HUES64 (cell line): ENCODE measurements at regions not wholly inside any gene's neighbourhood (a gene's known extent, or its start where the extent isn't known, plus 50 kb on each side); places are given as distances from the start of the nearest gene placed in this dataset.

Experiments
- H3K27ac ChIP-seq: 2 replicates; pipeline ENCODE4 v1.7.0; 2013; ENCODE audit warnings: low read depth, low read length, inconsistent platforms
- H3K27me3 ChIP-seq: 2 replicates; pipeline ENCODE4 v1.6.1; 2013; ENCODE audit warnings: mild to moderate bottlenecking, low read length; ENCODE audit not compliant: insufficient read depth
- H3K36me3 ChIP-seq: 2 replicates; pipeline ENCODE4 v1.6.1; 2013; ENCODE audit warnings: mild to moderate bottlenecking, low read length; ENCODE audit not compliant: insufficient read depth
- H3K4me1 ChIP-seq: 2 replicates; pipeline ENCODE4 v1.6.1; 2013; ENCODE audit warnings: mild to moderate bottlenecking, low read length, moderate library complexity; ENCODE audit not compliant: insufficient read depth
- H3K4me3 ChIP-seq: 2 replicates; pipeline ENCODE4 v1.5.1; 2013; ENCODE audit warnings: mild to moderate bottlenecking, low read length, moderate library complexity
- H3K9ac ChIP-seq: 2 replicates; pipeline ENCODE4 v1.6.1; 2013; ENCODE audit warnings: mild to moderate bottlenecking, low read depth, low read length
- H3K9me3 ChIP-seq: 2 replicates; pipeline ENCODE4 v1.6.1; 2013; ENCODE audit warnings: low read depth, low read length; ENCODE audit not compliant: insufficient read depth
- WGBS: fragments of 150-250, 120-280 bp; methylation state at CpG from one replicate; pipeline ENCODE4 v1.1.7; 2013; ENCODE audit warnings: missing lambda C conversion rate; 5-methylcytosine and 5-hydroxymethylcytosine counted together

DNA sequence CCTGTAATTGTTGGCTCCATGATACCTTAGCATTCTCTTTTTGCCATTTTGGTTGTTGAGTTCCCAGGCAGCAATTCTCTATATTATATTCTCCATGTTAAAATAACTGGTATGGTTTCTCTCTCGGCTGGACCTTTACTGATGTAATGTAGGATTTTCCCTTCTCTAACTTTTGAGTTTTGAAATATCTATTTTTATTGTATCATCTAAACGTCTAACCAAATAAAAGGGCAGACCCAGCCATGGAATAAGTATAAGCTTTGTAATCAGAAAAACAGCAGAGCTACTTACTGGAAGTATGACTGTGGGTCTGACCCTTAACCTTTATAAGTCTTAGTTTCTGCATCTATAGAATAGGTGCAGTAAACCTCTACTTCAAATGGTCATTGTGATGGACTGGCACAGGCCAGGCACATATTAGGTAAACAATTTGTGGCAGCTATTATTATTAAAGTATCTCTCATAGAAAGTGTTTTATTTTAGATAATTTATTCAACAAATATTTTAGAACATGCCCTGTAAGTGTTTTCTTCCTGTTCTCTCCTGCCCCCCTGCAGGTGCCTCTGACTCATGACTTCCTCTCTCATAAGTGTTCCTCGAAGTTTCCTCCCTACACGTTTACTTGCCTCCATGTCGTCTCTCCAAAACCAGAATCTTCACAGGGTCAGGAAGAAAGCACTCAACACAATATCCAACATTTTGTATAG, 224.9 kb upstream of the FGGY start:
- H3K4me3 ChIP-seq: peak overlapping the region; percentile 7; the same call in 1 of the 2 replicates
- no peaks in the 10 kb centered on the region for H3K36me3 ChIP-seq
- no peaks in the 10 kb centered on the region for H3K9me3 ChIP-seq
- no peaks in the 10 kb centered on the region for H3K27me3 ChIP-seq
- H3K4me1 ChIP-seq: peaks cover 51% of the 10 kb centered on the region
- WGBS: 37% methylated on average over 4 of the region's 5 CpGs
- peak overlapping the region; percentile 61 for H3K27ac ChIP-seq
- peak overlapping the region; percentile 44 for H3K9ac ChIP-seq

DNA sequence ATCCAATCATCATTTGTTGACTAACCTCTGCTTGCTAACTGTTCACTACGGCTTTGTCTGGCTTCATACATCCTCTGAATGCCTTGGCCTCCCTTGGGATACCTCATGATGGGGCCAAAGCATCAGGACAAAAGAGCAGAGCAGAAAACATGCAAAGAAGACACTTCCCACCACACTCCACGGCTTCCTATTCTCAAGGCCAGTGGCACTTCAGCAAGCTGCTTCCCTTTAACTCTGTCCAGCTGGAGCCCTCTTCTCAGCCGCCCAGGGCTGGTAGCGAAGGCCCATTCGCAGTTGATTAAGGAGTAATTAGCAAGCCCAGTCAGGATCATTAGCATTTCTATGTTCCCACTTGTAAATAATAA, 224.3 kb upstream of the FGGY start:
- Histone ChIP-seq H3K36me3 (no peaks in the 10 kb centered on the region), H3K27me3 (no peaks in the 10 kb centered on the region), H3K4me3 (peak overlapping the region; percentile 7; the same call in 1 of the 2 replicates), H3K9me3 (no peaks in the 10 kb centered on the region), H3K27ac (peak overlapping the region; percentile 61), H3K9ac (peak overlapping the region; percentile 44), H3K4me1 (peaks cover 56% of the 10 kb centered on the region)
- 27% methylated on average over 5 of the region's 5 CpGs for WGBS

DNA sequence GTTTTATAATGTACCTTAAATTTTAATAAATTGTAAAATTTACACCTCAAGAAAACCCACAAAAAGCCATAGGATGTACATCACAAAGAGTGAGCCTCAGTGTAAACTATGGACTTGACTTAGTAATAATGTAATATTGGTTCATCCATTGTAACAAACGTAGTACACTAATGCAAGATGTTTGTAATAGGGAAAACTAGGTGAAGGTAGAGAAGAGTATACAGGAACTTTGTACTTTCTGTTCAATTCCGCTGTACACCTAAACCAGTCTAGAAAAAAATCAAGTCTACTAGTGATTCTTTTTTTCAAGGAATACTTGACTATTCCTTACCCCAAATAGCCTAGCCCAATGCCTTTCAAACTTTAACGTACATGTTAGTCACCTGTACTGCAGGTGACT, 222.3 kb upstream of the FGGY start:
- H3K4me1 ChIP-seq: peaks cover 76% of the 10 kb centered on the region
- WGBS: 74% methylated on average over 3 of the region's 3 CpGs
- no peaks in the 10 kb centered on the region for H3K9me3 ChIP-seq
- no peak overlapping the region for H3K27ac ChIP-seq
- no peaks in the 10 kb centered on the region for H3K27me3 ChIP-seq
- no peak overlapping the region for H3K9ac ChIP-seq
- no peak overlapping the region for H3K4me3 ChIP-seq
- no peaks in the 10 kb centered on the region for H3K36me3 ChIP-seq

DNA sequence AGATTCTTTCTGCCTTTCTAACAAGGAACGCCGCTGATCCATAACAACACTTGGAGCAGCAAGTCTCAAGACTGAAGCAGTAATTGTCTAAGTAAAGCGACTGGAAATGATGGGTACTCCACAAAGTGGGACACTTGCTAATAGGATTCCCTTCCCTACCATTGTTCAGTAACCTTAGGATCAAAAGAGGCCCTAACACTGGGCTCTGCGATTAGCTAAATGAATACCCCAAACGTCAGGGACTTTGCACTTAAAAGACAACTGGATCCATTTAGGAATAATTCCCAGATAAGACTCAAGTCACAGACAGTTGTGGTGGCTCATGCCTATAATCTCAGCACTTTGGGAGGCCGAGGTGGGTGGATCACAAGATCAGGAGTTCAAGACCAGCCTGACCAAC, 221.9 kb upstream of the FGGY start:
- Histone ChIP-seq H3K27me3 (no peaks in the 10 kb centered on the region), H3K27ac (no peak overlapping the region), H3K9ac (no peak overlapping the region), H3K4me3 (no peak overlapping the region), H3K9me3 (no peaks in the 10 kb centered on the region), H3K4me1 (peaks cover 80% of the 10 kb centered on the region), H3K36me3 (no peaks in the 10 kb centered on the region)
- 83% methylated on average over 6 of the region's 6 CpGs for WGBS

DNA sequence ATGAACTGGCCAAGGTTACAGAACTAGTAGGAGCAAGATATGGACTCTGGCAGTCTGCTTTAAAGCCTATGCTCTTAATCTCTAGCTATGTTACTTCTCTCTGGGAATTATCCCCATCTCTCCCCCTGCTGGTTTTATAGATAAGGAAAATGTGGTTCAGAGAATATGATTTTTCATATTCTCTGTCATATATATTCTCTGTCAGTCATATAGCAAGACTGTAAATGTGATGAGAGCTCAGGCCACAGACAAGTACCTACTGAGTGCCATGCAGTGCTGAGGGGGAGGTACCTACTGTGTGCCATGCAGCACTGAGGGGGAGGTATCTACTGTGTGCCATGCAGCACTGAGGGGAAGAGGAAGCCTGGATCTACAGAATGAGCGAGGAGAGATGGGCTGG, 220.3 kb upstream of the FGGY start:
- peaks cover 75% of the 10 kb centered on the region for H3K4me1 ChIP-seq
- H3K9me3 ChIP-seq: no peaks in the 10 kb centered on the region
- H3K9ac ChIP-seq: no peak overlapping the region
- 86% methylated on average over 1 of the region's 1 CpG for WGBS
- peak overlapping the region; percentile 93 for H3K27ac ChIP-seq
- H3K27me3 ChIP-seq: no peaks in the 10 kb centered on the region
- H3K36me3 ChIP-seq: no peaks in the 10 kb centered on the region
- no peak overlapping the region for H3K4me3 ChIP-seq

DNA sequence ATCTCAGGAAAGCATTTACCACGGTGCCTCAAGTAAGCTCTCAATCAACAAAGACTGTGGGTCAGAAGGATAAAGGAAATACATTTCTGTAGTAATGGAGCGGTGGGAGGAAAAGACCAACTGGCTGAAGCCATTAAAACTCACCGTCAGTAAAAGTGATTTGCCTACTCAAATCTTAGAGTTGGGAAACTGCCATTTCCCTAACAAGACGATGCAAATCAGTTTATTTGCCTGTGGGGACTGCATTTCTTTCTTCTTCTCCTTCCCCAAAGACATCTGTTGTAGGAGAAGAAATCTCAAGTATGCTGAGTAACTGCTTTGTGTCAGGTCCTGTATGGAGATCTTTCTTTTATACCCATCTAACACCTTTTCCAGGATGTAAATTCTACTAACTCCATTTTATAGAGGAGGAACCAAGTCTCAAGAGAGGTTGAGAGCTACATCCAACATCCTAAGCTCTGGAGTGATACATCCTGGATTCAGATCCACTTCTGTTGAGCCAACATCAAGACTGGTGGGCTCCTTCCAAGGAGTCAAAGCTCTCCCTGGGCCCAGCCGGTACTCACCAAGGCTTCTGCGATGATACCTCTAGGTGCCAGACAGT, 219.3 kb upstream of the FGGY start:
- peak overlapping the region; percentile 53 for H3K9ac ChIP-seq
- no peaks in the 10 kb centered on the region for H3K27me3 ChIP-seq
- peaks cover 69% of the 10 kb centered on the region for H3K4me1 ChIP-seq
- 26% methylated on average over 6 of the region's 6 CpGs for WGBS
- no peaks in the 10 kb centered on the region for H3K36me3 ChIP-seq
- peak overlapping the region; percentile 93 for H3K27ac ChIP-seq
- H3K9me3 ChIP-seq: no peaks in the 10 kb centered on the region
- H3K4me3 ChIP-seq: peak overlapping the region; percentile 38

DNA sequence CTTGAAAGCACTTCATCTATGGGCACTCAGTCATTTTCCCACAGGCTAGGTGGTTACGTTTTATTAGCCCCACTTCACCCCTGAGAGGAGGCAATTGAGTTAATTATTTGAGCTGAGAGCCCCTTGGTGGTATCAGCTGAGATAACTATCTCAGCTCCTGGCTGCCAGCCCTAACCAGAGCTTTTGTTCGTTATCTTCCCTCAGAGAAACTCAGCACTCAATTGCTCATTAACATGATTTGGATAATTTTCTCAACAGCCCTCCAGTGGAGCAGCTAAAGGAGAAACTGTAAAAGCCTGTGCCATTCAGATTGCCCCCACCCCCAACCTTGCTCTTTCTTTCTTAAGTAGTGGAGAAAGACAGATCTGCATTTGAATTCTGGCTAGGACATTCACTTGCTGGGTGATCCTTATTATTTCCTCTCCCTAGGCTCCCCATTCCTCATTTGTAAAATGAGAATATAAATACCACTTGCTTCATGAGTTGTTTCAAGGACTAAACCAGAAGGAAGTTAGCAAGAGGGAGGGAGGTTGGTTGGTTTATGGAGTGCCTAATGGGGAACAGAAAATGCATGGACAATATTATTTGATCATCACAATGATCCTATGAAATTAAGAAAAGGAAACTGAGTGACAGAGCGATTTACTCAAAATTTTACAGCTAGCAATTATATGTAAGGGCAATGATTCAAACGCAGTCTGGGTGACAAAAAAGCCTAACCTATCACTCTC, 218.7 kb upstream of the FGGY start:
- no peaks in the 10 kb centered on the region for H3K9me3 ChIP-seq
- peak overlapping the region; percentile 53 for H3K9ac ChIP-seq
- H3K27ac ChIP-seq: peak overlapping the region; percentile 93
- H3K4me1 ChIP-seq: peaks cover 64% of the 10 kb centered on the region
- H3K27me3 ChIP-seq: no peaks in the 10 kb centered on the region
- WGBS: 2% methylated on average over 4 of the region's 4 CpGs
- H3K4me3 ChIP-seq: peak overlapping the region; percentile 38
- no peaks in the 10 kb centered on the region for H3K36me3 ChIP-seq

GRCh38 chr1:59078866-59079265, 218.0 kb upstream of the FGGY start:
- Histone ChIP-seq H3K36me3 (no peaks in the 10 kb centered on the region), H3K4me3 (peak overlapping the region; percentile 38; the same call in 1 of the 2 replicates), H3K9me3 (no peaks in the 10 kb centered on the region), H3K27ac (peak overlapping the region; percentile 93), H3K4me1 (peaks cover 66% of the 10 kb centered on the region), H3K27me3 (no peaks in the 10 kb centered on the region), H3K9ac (peak overlapping the region; percentile 32)
- 30% methylated on average over 3 of the region's 3 CpGs for WGBS

GRCh38 chr1:59079434-59080140, 217.3 kb upstream of the FGGY start:
- H3K36me3 ChIP-seq: no peaks in the 10 kb centered on the region
- H3K9me3 ChIP-seq: no peaks in the 10 kb centered on the region
- peaks cover 71% of the 10 kb centered on the region for H3K4me1 ChIP-seq
- H3K27me3 ChIP-seq: no peaks in the 10 kb centered on the region
- peak overlapping the region; percentile 32 for H3K9ac ChIP-seq
- H3K27ac ChIP-seq: peak overlapping the region; percentile 93
- 15% methylated on average over 3 of the region's 3 CpGs for WGBS
- no peak overlapping the region for H3K4me3 ChIP-seq

- Histone ChIP-seq H3K9me3 (no peaks in the 10 kb centered on the region), H3K27ac (no peak overlapping the region), H3K36me3 (no peaks in the 10 kb centered on the region), H3K9ac (no peak overlapping the region), H3K27me3 (no peaks in the 10 kb centered on the region), H3K4me3 (no peak overlapping the region), H3K4me1 (peaks cover 63% of the 10 kb centered on the region)
- WGBS: 89% methylated on average over 1 of the region's 1 CpG
These were observed 215.7 kb upstream of the FGGY start for GRCh38 chr1:59081181-59081580.

- Histone ChIP-seq H3K4me1 (peaks cover 57% of the 10 kb centered on the region), H3K9ac (no peak overlapping the region), H3K27me3 (no peaks in the 10 kb centered on the region), H3K36me3 (no peaks in the 10 kb centered on the region), H3K27ac (no peak overlapping the region), H3K4me3 (no peak overlapping the region), H3K9me3 (no peaks in the 10 kb centered on the region)
- 94% methylated on average over 5 of the region's 5 CpGs for WGBS
These were observed 215.1 kb upstream of the FGGY start for GRCh38 chr1:59081795-59082194.
